NCI-H146 (cell line): ENCODE measurements at regions not wholly inside any gene's neighbourhood (a gene's known extent, or its start where the extent isn't known, plus 50 kb on each side); places are given as distances from the start of the nearest gene placed in this dataset.
A peak's percentile ranks its signal among the peaks of the same experiment; 100 is the strongest.
"Not testable (repeated sequence)": the region's sequence is repeated elsewhere in the genome, so short reads cannot be mapped to it uniquely, and the experiment has no call there.

Source experiments
- DNase-seq: peaks from one replicate; lab custom pipeline; 2025; lab: John Stamatoyannopoulos, UW

- DNase-seq: peak; percentile 48
These were observed 84.5 kb upstream of the FBXO28 start for GRCh38 chr1:224029286-224030025.

GRCh38 chr1:224028802-224029201 lies 85.1 kb upstream of the FBXO28 start:
- DNase-seq: not testable (repeated sequence)

DNA sequence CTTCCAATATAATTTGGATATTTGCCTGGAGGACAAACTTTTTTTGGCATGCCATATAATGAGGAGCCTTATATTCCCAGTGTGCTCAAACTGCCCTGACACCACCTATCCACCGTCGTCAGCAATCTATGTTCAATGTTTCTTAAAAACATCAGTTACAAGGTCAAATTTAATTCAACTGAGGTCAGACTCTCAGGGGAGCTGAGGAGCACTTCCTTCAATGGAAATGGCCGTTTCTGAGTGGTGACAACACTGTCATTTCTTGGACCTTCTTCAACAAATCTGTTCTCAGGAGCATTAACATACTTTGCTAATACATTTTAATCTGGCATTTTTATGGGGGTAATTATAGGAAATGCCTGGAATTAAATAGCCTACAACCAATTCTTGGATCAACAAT lies 90.8 kb upstream of the FBXO28 start:
- DNase-seq: not testable (repeated sequence)

- DNase-seq: not testable (repeated sequence)
These were observed 91.5 kb upstream of the FBXO28 start for GRCh38 chr1:224022249-224022970.

GRCh38 chr1:224019866-224020265 lies 94.0 kb upstream of the FBXO28 start:
- DNase-seq: not testable (repeated sequence)

- not testable (repeated sequence) for DNase-seq
These were observed 98.1 kb upstream of the FBXO28 start for GRCh38 chr1:224015782-224016181.

DNA sequence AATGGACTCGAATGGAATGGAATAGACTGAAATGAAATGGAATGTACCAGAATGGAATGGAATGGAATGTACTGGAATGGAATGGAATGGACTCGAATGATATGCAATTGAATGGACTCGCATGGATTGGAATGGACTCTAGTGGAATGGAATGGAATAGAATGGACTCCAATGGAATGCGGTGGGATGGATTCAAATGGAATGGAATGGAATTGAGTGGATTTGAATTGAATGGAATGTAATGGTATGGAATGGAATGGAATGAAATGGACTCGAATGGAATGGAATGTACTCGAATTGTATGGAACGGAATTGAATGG lies 99.6 kb upstream of the FBXO28 start:
- no peak for DNase-seq

DNA sequence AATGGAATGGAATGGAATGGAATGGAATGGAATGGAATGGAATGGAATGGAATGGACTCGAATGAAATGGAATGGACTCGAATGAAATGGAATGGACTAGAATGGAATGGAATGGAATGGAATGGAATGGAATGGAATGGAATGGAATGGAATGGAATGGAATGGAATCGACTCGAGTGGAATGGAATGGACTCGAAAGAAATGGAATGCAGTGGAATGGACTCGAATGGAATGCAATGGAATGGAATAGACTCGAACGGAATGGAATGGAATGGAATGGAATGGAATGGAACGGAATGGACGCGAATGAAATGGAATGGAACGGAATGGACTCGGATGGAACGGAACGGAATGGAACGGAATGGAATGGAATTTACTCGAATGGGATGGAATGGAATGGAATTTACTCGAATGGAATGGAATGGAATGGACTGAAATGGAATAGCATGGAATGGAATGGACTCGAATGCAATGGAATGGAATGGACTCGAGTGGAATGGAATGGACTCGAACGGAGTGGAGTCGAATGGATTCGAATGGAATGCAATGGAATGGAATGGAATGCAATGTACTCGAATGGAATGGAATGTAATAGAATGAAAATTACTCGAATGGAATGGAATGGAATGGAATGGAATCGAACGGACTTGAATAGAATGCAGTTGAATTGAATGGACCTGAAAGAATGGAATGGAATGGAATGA lies 100.1 kb upstream of the FBXO28 start:
- DNase-seq: not testable (repeated sequence)

GRCh38 chr1:224012807-224013434 lies 101.0 kb upstream of the FBXO28 start:
- not testable (repeated sequence) for DNase-seq

- not testable (repeated sequence) for DNase-seq
These were observed 101.7 kb upstream of the FBXO28 start for GRCh38 chr1:224012162-224012561.

GRCh38 chr1:224011751-224012150 lies 102.2 kb upstream of the FBXO28 start:
- DNase-seq: not testable (repeated sequence)

DNA sequence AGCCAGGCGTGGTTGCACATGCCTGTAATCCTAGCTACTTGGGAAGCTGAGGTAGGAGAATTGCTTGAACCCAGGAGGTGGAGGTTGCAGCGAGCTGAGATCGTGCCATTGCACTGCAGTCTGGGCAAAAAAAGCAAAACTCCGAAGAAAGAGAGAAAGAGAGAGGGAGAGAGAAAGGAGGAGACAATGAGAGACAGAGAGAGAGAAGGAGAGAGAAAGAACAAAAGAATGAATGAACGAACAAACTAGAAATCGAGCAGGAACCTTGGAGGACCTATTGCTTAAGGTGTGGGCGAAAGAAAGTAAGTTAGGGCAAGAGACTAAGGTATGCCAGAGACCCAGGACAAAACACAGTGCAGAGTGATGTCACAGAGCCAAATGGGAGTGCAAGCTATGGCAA lies 102.8 kb upstream of the FBXO28 start:
- DNase-seq: not testable (repeated sequence)

GRCh38 chr1:224005973-224006372 lies 107.9 kb upstream of the FBXO28 start:
- DNase-seq: not testable (repeated sequence)

DNA sequence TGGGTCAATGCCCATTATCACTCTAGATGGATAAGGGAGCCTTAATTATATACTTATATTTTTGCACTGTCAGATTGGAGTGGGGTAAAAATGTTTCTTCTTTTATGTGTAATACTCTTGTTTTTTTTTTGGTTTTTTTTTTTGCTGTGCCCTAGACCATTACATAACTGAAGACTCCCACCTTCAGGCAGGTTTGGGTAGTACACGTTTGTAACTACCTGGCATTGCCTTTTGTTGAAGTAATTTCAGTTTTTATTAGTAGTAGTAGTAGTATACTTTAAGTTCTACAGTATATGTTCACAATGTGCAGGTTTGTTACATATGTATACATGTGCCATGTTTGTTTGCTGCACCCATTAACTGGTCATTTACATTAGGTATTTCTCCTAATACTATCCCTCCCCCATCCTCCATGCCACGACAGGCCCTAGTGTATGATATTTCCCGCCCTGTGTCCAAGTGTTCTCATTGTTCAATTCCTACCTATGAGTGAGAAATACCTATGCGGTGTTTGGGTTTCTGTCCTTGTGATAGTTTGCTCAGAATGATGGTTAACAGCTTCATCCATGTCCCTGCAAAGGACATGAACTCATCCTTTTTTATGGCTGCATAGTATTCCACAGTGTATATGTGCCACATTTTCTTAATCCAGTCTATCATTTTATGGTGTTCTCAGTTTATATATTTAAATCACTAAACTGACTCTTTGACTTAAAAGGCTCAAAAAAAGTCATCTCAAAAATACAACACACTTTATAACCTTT lies 109.2 kb upstream of the FBXO28 start:
- peak; percentile 13 for DNase-seq

DNA sequence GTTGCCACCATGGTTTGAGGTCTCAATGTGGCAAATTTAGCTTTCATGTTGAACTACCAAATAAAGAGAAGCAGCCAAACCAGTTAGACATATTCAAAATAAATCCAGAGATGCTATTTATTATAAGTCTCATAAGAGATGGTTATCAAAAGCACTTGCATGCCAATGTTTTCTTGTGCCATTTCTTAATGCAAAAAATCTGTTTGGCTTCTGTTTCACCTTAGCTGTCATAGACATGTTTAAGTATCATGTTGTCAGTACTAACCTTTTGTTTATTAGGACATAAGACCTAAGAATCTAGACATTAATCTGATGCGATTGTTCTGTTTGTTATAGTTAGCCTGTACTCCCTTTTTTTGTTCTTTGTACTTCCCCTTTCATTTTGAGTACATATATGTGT lies 110.0 kb upstream of the FBXO28 start:
- DNase-seq: not testable (repeated sequence)

DNA sequence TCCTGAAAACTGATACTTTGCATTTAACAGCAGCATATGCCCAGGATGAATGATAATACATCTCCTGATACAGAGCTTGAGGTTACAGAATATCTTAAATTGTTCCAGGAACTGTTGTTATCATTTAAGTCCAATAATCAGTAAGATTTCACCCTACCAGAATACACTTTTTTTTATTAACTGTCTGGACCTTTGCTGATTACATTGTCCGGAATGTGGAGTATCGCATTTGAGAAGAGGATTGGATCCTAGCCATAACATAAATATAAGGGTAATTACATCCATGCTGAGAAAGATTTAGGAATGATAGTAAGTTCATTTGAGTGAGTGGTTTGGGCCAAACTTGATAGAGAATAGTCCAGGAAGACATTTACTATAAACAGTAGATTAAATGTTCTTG lies 112.2 kb upstream of the FBXO28 start:
- not testable (repeated sequence) for DNase-seq

DNA sequence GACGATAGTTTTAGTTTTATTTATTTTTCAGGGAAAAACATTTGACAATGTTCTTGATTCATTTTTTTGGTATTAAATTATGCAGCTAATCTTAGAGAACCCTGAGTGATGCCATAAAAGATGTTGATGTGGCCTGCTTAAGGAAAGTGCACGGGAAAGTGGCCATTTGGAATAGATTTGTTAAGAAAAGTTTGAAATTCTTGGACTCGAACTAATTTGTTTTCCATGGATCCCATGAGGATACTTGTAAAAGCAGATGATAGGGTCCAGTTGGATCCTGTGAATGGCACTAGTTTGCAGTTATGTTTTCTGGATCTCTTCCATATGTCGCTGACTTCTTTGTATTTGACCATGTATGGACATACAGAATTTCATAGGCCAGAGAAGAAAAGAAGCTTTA lies 114.2 kb upstream of the FBXO28 start:
- DNase-seq: not testable (repeated sequence)

- DNase-seq: not testable (repeated sequence)
These were observed 115.0 kb upstream of the FBXO28 start for GRCh38 chr1:223998676-223999455.

GRCh38 chr1:223996376-223996775 lies 117.5 kb upstream of the FBXO28 start:
- not testable (repeated sequence) for DNase-seq

DNA sequence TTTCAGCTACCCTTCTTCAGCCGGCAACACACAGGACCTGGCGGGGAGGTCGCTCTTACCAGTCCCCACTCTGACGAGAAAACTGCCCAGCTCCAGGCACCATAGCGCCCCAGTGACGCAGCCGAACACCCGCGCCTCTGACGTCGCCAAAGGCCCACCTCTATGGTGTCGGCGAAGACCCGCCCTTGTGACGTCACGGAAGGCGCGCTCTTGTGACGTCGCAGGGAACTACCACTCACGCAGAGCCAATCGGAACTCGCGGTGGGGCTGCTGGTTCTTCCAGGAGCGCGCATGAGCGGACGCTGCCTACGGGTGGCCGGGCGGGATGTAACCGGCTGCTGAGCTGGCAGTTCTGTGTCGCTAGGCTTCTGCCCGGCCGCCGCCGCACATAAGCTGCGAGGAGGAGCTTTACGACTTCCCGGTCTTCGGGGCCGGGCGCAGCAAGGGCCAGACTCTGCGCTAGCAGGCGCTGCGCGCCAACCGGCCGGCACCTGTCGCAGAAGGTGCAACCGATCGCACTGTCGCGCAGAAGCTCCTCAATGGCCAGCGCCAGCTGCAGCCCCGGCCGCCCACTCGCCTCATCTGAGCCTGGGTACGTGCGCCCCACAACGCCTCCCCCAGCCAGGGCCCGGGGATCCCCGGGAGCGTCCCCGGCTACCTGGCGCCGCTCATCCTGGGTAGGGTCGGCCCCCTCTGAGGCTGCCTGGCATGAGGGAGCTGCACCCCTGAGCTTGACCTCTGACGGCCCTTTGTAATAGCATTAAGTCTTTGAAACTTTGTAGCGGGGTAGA lies 121.3 kb upstream of the FBXO28 start:
- peak; percentile 98 for DNase-seq
